SIG-M5 treated with dmso at 0.1 percent for 504 hours (cell line): ENCODE measurements at regions not wholly inside any gene's neighbourhood (a gene's known extent, or its start where the extent isn't known, plus 50 kb on each side); places are given as distances from the start of the nearest gene placed in this dataset.

Source experiments
- DNase-seq: peaks from one replicate; lab custom pipeline; 2025; ENCODE audit not compliant: unreplicated experiment; lab: John Stamatoyannopoulos, UW

DNA sequence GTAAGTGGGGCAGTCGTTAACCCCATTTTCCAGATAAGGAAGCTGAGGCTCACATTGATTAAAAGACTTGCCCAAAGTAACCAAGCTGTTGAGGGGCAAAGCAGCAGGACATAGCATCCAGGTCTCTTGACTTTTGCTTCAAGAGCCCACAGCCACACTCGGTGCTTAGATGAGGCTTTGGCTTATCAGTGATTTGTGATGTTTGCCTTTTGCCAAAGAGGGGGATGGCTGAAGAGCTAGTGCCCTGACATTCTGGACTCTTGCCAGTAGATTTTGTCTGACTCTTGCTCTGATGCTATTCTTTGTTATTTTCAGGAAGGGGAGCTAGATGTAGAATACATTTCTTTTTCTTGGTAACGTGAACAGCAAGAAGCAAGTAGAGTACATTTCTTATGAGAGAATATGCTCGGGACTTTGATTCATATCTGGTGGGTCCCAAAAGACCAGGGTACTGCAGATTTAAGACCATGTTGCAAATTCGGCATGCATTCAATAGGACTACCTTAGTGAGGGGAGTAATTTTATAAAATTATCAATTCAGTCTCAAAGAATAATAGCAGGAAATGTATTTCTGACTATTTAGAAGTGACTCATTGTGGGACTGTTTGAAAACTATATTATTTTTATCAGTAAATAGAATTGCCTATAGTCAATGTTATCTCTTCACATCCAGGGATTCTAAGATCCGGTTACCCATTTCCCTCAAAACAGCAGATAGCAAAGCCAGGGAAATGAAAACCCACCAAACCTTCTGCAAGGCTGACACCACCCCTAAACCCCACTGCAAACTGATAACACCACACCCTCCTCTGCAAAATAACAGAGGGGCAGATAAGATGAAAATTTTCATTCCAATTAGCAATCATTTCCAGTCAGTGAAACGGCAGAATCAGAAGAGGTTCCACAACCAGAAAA lies 180.0 kb upstream of the BMPER start:
- no peak for DNase-seq

DNA sequence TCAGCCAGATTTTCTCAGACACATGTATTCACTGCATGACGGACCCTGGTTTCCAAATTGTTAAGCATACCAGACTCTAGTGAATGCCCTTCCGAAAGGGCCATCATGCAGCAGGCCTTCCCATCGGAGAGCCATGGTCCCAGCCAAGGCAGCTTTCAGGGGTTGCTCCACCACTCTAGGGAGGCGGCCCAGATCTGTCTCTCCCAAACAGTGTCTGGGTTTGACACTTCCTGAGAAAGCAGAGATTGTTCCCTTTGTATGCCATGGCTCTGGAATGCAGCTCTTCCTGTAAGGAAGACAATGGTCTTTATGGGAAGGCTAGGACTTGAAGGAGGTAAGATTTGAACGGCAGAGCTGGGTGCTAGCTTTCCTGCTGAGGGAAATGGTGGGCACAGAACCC lies 178.8 kb upstream of the BMPER start:
- DNase-seq = no peak

DNA sequence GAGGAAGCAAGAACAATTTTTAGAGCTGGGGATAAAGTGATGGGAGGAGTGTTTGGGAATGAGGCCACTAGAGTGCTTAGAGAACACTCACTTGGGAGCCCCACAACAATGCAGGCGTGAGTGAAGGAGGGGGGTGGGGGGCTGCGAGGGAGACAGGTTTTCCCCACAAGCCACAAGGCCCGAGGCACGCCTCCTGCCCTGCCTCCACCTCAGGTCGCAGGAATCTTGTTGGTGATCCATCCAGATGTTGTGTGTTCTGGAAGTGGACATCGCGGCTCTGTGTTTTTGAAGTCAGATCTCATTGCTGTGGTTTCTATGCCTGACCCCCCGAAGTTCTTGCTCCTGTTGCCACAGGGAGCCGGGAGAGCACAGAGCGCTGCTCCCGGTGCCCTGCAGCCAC lies 178.0 kb upstream of the BMPER start:
- no peak for DNase-seq

DNA sequence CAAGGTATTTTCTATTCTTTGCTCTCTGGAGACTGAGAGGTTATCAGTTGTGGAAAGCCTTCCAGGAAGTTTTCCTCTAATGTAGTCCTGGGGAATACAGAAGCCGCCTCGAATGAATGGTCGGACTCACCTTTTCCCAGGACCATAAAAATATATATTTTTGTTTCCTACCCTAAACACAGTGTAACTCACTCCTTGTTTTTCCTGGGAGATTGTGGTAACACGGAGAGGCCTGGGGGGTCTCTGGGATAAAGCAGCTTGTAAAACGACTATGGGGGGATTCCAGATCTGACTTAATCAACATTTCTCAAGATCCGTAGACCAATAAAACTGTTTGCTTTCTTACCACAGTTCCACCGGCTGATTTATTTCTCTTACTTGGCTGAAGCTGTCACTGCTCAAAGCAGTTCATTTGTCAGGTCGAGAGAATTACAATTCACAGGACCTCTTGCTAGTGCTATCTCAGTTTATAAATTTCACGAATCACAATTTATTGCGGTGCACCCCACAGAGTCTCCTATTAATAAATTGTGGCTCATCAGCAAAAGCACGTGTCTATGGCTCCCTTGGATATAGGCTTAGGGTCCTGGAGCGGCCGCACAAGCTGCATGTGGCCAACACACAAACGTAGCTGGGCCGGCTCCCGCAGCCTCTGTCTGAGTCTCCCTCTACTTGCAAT lies 176.3 kb upstream of the BMPER start:
- no peak for DNase-seq

DNA sequence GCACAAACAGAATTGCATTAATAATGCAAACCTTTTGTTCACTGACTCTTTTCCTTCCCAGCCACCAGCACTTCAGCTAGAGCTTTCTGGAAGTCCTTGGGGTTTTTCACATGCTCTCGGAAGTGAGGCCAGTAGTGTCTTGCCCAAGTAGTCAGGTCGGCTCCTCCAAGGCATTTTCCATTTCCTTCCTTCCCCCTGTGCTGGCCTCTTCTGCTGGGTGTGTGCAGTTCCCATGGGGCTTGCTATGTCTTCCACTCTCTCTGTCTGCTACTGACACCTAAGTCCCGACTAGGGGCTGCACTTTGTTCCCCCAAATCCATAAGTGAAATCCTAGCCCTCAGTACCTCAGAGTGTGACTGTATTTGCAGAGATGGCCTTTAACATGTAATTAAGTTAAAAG lies 175.6 kb upstream of the BMPER start:
- DNase-seq = no peak

DNA sequence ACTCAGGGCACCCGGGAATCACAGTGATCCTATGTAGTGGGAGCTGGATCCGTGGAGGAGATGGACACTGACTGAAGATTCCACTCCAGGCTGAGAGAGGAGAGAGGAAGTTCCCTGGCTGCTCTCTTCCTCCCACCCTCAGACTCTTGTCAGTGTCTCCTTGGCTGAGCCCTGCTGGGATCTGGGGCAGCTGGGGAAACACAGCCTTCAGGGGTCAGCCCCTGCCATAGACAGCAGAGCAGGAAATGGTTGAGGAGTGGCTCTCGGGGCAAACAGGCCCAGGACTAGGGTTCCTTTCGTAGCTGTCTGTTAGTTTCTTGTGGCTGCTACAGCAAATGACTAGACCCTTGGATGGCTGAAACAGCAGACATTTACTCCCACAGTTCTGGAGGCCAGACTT lies 174.4 kb upstream of the BMPER start:
- DNase-seq = no peak

DNA sequence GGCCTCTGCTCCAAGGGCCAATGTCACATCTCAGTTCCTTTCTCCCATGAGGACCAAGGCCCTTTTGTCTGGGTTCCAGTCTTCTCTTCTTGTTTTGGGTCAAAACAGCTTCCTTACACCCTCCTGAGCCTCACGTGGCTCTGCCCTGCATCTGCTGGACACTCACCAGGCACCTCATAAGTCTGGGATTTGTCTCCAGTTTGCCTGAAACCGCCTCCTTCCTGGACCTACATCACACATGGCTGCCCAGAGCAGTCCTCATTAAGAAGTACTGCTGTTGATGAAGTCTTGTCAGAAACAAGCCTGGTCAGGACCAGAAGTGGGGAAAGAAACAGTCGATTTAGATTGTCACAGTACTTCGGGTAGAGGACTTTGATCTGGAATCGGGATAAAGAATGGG lies 173.4 kb upstream of the BMPER start:
- DNase-seq = no peak

DNA sequence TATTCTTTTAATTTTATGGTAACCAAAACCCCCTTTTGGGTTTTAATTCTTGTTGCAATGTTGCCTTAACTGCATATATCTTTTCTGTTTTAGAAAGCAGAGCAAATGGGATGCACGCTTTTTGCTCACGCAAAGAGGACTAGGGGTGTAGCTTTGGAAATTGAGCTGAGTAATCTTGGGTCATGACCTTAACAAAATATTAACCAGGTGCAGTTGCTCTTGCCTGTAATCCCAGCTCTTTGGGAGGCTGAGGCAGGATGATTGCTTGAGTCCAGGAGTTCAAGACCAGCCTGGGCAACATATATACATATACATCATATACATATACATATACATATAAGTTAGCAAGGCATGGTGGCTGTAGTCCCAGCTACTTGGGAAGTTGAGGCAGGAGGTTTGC lies 172.9 kb upstream of the BMPER start:
- DNase-seq = no peak

DNA sequence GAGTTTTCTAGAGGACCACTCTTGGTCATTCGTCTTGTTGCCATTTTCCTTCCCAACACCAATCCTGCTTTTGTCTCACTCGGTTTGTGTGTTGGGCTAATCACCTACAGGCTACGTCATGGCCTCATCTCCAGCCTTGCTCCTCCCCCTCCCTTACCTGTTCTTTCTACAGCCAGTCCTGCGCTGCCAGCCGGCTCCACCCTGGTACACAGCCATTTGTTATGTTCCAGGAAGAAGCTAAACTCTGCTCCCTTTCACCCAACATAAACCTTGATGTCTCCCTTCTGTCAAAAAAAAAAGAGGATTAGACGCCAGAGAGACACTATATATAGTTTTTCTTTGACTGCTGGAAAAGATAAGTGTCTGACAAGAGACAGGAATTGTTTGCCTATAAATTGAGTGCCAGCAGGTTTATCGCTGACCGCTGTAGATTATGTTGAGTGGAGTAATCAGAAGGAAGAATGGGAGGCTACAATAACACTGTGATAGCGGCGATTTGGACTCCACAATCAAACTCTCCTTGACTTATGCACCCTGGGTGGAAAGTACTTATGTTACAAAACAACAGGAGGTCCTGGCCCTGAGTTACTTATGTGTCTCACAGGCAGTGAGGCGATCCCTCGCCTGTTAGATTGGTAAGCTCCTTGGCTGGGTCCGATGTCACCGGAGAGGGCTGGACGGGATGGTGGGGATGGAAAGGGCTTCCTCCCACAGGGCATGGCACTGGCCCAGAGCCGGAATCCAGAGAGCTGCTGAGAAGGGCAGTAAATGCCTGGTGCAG lies 171.3 kb upstream of the BMPER start:
- DNase-seq = no peak

DNA sequence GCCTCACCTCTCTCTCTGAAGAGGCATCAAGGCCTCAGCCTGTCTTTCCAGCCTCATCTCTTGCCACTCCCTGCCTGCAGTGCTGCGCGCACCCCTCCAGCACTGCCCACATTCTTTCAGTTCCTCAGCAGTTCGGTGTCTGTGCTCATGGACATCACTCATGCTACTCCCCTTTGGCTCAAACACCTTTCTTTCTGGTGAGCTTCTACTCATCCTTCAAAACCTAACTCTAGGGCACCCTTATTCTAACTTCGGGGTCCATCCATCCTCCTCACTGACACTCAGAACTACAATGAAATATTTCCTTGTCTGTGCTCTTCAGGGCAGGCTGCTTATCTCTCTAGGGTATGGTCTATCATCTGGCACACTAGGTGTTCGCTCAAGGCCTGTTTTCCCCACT lies 169.9 kb upstream of the BMPER start:
- no peak for DNase-seq

DNA sequence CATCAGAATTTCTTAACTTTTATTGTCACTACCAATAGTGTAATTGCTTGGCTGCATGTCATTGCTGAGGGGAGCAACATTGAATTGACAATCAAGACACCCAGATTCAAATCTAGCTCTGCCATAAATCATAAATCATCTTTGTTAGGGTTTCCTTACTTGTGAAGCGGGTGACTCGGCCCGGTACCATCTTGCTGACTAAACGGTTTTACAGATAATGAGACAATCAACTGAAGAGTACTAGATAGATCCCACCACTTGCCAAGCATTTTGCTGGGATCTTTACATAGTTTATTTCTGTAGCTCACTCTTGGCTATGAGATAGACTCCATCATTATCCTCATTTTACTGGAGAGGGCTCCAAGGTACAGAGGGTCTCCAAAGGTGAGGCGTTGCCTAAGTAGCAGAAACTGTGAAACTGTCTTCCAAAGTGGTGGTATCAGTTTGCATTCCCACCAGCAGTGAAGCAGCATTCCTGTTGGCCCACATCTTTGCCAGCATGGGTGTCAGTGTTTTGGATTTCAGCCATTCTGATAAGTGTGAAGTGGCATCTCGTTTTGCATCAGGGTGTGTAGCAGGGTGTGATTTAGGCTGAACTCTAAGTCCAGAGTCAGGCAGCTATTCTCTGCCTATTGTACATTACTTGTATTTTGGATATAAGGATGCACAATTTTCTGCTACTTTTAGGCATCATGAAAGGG lies 168.7 kb upstream of the BMPER start:
- no peak for DNase-seq

DNA sequence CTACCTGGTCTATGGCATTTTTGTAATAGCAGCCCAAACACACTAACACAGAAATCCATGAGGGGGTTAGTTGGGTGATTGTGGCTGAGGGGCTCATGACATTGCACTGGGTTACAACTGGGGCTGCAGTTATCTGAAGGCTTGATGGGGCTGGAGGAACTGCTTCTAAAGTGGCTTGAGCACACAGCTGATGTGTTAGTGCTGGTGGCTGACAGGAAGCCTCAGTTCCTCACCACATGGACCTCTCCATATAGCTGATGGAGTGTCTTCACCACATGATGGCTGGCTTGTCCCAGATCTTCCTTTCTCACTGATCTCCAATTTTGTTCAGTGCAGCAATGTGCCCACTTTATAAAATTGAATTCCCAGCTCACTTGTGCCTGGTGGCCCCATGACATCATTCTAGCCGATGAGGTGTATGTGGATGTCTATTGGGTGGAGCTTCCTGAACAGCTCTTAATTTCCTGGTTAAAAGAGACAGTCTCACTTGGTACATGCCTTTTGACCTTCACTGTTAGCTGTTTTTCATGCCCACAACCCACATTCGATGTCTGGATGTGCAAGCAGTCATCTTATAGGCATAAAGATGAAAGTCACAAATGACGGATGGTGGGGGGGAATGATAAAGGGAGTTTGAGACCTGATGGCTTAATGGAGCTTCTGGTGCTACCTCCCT lies 166.9 kb upstream of the BMPER start:
- no peak for DNase-seq

DNA sequence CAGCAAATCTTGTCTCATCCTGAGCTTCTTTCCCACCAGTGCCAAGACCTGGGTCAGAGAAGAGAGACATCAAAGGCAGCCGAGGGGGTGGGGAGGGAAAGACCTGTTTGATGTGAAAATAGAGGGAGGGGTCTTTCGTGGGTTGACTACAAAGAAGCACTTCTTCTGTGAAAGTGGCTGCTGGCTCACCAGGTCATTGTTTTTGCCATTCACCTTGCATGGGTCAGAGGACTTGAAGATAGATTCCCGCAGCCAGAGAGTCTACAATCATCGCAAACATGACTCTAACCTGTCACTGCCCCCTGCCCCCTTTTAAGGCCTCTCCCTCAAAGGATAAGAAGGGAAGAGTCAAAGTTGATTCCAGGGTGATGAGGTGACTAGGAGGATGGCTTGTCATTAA lies 166.1 kb upstream of the BMPER start:
- DNase-seq = no peak

DNA sequence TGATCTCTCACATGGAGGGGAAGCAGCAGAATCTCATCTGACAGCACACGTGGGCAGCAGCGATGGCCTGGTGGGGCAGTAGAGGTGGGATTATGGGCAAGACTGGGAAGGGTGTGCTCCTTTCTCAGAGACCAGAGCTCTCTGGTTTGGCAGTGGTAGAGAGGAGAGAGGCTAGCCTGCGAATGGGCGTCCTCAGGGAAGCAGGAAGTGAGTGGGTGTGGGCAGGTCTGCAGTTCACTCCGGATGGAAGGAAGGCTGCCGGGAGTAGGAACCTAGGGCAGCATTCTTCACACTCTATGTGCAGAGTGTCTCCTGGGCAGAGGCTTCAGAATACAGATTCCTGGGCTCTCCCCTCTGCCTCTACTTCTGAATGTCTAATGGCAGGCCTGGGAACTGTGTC lies 162.8 kb upstream of the BMPER start:
- no peak for DNase-seq

DNA sequence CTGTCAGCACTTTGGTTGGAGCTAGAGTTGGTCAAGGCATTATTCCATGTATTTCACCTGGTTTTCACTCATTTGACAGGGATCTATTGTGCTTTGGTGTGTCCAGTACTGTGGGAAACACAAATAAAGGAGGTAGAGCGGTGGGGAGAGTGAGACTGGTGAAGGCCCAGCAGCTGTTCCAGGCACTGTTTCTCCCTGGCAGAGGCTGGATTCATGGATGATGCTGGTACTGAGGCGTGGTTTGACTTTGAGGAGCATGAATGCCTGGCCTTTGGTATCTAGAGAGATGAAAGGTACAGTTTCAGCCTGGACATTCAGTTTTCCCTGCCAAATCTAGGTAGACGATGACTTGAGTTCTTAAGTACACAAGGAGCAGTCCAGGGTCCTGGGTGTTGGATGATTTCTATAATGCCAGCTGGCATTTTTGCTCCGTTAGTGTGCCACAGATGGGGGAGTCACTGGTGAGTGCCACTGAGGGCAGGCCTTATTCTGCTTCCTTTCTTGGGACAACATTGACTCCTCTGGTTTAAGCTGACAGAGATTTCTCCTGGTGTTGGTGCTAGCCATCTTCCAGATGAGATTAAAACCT lies 162.2 kb upstream of the BMPER start:
- no peak for DNase-seq

DNA sequence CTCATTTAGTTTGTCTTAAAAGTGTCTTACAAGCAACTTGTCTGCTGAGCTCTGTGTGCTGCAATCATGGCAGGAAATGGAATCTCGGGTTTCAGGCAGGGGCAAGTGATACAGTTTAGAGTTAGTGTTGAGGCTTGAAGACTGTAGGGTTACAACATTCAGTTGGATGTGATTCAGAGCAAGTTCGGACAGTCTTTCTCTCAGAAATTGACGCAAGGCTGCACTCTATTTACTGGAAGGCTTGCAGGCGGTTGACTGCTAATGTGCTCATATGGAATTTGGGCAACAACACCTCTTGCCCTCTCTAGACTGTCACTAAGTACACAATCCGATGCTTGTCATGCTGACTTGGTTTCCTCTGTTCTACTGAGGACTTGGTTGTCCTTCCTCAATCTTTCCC lies 161.7 kb upstream of the BMPER start:
- DNase-seq = no peak

DNA sequence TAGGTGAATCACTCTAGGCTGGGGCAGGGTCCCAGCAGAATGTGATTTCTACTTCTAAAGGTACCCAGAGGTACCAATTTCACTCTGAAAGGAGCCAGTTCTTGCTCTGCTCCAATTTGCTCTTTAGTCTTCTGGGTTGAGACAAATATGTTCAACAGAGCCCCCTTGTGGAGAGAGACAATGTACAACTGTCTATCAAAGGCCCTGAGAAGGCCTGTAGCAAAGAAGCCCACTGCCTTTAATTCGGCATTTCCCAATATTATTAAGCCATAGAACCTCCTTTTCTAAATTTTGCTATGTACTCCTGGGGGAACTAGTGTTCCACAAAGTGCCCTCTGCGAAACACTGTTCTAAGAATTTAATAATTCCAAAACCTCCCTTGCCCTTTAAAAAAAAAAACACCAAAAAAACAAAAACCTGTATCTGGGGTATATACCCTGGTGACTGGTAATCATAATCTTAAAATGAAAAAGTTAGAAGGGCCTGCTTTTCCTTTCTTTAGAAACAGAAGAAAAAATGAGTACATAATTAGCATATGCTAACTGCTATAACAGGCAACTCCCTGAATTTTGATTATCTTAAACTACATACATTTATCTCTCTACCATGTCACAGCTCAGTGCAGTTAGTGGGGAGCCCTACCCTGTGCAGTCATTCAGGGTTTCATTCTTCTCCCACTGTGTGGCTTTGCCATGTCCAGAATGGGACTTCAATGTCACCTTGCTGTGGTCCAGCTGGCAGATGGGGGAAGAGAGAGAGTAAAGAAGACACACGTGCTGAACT lies 160.9 kb upstream of the BMPER start:
- DNase-seq = peak; percentile 17

DNA sequence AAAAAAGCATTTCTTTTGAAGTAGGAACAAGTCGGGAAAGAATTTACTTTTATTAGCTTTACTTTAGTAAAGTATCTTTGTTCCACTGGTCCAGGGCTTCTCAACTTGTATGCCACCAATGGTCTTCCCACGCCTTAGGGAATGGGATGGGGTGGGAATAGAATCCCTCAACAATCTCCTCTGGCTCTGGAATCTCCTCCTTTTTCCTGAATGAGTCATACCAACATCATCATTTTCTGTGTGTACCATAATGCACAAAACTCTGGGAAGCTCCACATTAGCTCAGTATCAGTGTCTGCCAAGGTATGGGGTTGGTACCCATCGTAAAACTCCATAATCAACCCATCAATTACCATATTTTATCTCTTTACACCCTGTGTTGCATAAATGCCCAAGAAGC lies 159.4 kb upstream of the BMPER start:
- no peak for DNase-seq

DNA sequence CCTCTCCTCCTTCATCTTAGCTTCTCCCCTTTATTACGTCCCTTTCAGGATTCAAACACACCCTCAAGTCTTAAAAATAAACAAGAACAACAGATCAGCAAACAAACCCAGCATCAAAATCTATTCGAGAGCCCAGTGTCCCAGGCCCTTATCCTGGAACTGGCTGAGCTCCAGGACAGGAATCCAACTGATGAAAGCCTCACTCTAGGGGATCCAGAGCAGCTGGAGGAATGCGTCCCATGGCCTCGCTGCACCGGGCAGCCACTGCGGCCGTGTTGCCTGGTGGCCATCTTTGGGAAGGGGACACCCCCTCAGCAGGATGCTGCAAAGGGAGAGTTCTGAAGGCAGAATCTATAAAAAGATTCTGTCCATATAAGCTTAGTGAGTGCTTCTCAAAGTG lies 156.5 kb upstream of the BMPER start:
- no peak for DNase-seq

DNA sequence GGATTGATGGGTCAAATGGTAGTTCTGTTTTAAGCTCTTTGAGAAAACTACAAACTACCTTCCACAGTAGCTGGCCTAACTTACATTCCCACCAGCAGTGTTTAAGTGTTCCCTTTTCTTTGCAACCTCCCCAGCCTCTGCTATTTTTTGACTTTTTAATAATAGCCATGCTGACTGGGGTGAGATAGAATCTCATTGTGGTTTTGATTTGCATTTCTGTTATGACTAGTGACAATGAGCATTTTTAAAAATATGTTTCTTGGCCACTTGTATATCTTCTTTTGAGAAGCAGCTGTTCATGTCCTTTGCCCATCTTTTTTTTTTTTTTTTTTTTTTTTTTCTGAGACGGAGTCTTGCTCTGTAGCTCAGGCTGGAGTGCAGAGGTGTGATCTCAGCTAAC lies 155.2 kb upstream of the BMPER start:
- no peak for DNase-seq
